ENCODE measurements at regions not wholly inside any gene's neighbourhood (a gene's known extent, or its start where the extent isn't known, plus 50 kb on each side); places are given as distances from the start of the nearest gene placed in this dataset.

DNA sequence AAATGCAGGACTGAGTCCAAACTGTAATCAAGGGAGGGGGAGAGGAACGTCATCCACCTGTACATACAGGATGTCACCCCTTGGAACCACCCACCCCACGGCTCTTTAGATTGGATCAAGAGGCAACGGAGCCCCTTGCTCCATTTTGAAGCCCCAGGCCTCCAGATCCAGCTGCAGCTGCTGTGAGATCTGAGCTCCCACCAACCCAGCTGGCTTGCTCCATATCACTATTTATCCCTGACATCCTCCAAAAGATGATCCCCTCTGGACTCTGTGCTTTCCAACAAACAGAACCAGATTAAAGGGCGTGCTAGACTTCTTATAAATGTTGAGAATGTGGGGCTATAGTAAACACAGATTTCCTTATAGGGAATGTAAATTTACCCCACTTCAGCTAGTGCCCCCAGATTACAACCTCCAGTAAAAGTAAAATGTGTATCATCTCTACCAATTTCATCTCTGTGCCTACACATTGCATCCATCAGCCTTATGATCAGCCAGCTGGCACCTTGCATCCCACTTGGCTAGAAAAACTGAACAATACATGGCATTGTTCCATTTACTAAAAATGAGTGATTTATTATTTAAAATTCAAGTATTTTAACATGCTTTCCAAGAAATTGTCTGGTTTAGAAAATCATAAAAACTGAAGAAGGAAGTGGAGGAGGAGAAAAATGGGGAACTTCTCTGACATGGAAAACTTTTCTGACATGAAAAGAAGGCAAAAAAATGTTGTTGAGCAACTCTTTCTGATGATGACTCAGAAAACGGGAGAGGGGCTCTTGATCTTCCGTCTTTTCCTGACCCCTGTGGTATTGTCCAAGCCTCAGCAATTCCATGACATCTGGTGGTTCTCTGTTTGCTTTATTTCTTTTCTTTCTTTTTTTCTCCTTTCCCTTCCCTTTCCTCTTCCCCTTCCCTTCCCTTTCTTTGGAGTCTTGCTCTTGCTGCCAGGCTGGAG, 262.6 kb upstream of the THUMPD2 start:
- TF ChIP-seq TAF1 (IDR thresholded peaks at IDR 0.05; ENCODE audit: borderline replicate concordance, insufficient read depth, low read length) (no peak), REST (IDR thresholded peaks at IDR 0.05; ENCODE audit: insufficient read depth in 1 of 2, low read depth in 2 of 2, low read length in 2 of 2) (no peak), SIN3A (IDR thresholded peaks at IDR 0.05; ENCODE audit: borderline replicate concordance, insufficient read depth, low read length) (no peak), POLR2AphosphoS5 (IDR thresholded peaks at IDR 0.05; ENCODE audit: low read depth, low read length) (no peak), FOXP2 (optimal IDR thresholded peaks at IDR 0.05; ENCODE audit: borderline replicate concordance, extremely low read depth, extremely low read length, insufficient read depth) (no peak)
